ENCODE measurements at regions not wholly inside any gene's neighbourhood (a gene's known extent, or its start where the extent isn't known, plus 50 kb on each side); places are given as distances from the start of the nearest gene placed in this dataset.

DNA sequence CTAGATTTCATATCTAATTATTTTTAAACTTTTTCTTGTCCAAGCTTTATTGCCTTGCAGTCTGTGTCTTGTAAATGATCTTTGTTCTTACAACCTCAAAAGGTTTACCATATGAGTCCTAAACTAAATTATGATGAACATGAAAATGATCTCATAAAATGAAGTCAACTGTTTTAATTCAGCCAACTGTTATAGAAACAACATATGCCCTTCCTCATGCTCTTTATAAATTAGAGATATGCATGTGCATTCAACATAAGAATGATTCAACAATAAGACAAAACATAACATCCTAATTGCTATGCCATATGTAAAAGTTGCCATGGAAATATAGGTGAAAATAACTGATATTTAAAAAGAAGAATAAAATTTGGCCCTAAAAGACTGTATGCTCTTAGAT, 774.4 kb downstream of the LUZP2 start:
- TF ChIP-seq, protein P1, sequence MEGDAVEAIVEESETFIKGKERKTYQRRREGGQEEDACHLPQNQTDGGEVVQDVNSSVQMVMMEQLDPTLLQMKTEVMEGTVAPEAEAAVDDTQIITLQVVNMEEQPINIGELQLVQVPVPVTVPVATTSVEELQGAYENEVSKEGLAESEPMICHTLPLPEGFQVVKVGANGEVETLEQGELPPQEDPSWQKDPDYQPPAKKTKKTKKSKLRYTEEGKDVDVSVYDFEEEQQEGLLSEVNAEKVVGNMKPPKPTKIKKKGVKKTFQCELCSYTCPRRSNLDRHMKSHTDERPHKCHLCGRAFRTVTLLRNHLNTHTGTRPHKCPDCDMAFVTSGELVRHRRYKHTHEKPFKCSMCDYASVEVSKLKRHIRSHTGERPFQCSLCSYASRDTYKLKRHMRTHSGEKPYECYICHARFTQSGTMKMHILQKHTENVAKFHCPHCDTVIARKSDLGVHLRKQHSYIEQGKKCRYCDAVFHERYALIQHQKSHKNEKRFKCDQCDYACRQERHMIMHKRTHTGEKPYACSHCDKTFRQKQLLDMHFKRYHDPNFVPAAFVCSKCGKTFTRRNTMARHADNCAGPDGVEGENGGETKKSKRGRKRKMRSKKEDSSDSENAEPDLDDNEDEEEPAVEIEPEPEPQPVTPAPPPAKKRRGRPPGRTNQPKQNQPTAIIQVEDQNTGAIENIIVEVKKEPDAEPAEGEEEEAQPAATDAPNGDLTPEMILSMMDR (IDR thresholded peaks at IDR 0.05; ENCODE audit: low read depth, low read length): no peak
- TF ChIP-seq EZH2phosphoT487 (IDR thresholded peaks at IDR 0.05; ENCODE audit: low read depth): no peak
